K562 (cell line): ENCODE measurements at regions not wholly inside any gene's neighbourhood (a gene's known extent, or its start where the extent isn't known, plus 50 kb on each side); places are given as distances from the start of the nearest gene placed in this dataset.

ENCODE experiments used
- ARHGAP35 ChIP-seq: fragments of 450-650 bp; IDR thresholded peaks from 2 replicates; pipeline ENCODE4 v1.6.1; 2018; ENCODE audit not compliant: partially characterized antibody
- BCOR ChIP-seq: fragments of 450-650 bp; IDR thresholded peaks from 2 replicates; pipeline ENCODE4 v1.6.1; 2016
- E2F3 ChIP-seq: fragments of 250-450 bp; sonication (Bioruptor Pico); IDR thresholded peaks from 2 replicates; pipeline ENCODE4 v1.4.0; 2020; ENCODE audit warnings: mild to moderate bottlenecking
- MTA3 ChIP-seq: fragments of 450-650 bp; formaldehyde crosslinking; IDR thresholded peaks from 2 replicates; pipeline ENCODE4 v1.6.1; 2017; ENCODE audit warnings: mild to moderate bottlenecking, borderline replicate concordance
- RAD21 ChIP-seq, 2 experiments: fragments of 250-450 bp in 1 of 2; fragments of 450-650 bp in 1 of 2; sonication (Bioruptor Pico) in 1 of 2; formaldehyde crosslinking in 1 of 2; IDR thresholded peaks in 1 of 2; conservative IDR thresholded peaks in 1 of 2; 2 replicates each; pipeline versions ENCODE4 v1.4.0 to v1.8.0; 2020 to 2022; ENCODE audit warnings: mild to moderate bottlenecking in 2 of 2, moderate library complexity in 1 of 2
- TAF15 ChIP-seq: fragments of 200-400 bp; formaldehyde crosslinking; IDR thresholded peaks from 2 replicates; pipeline ENCODE4 v1.6.1; 2017; ENCODE audit warnings: mild to moderate bottlenecking, low read depth, low read length, moderate library complexity
- ZBTB7A ChIP-seq: IDR thresholded peaks from 2 replicates; pipeline ENCODE4 v1.6.1; 2011; ENCODE audit warnings: low read depth, mild to moderate bottlenecking, low read length, moderate library complexity, borderline replicate concordance; ENCODE audit not compliant: control insufficient read depth
- ZNF384 ChIP-seq: IDR thresholded peaks from 2 replicates; pipeline ENCODE4 v1.6.1; 2012; ENCODE audit warnings: low read depth, low read length, improper control_type of control experiment
- ZNF77 ChIP-seq: fragments of 250-450 bp; sonication (Bioruptor Pico); IDR thresholded peaks from 2 replicates; pipeline ENCODE4 v1.5.0; 2020
- TF ChIP-seq, protein P1 (sequence below): sonication (generic); formaldehyde crosslinking; IDR thresholded peaks from 2 replicates; pipeline ENCODE4 v1.8.1; 2023; ENCODE audit warnings: missing genetic modification reagents, mild to moderate bottlenecking, borderline replicate concordance
- TF ChIP-seq, protein P2 (sequence below), 2 experiments: fragments of 450-650 bp in 1 of 2; sonication (generic) in 1 of 2; formaldehyde crosslinking; conservative IDR thresholded peaks; 2 replicates each; pipeline versions ENCODE4 v1.4.0 to v1.8.1; 2020 to 2022; ENCODE audit warnings: mild to moderate bottlenecking in 1 of 2, missing genetic modification reagents in 1 of 2
- TF ChIP-seq, protein P3 (sequence below), 2 experiments: fragments of 450-650 bp; formaldehyde crosslinking in 1 of 2; IDR thresholded peaks; 2 replicates each; pipeline versions ENCODE4 v1.4.0 to v1.6.1; 2014 to 2020; ENCODE audit warnings: mild to moderate bottlenecking in 2 of 2, borderline replicate concordance in 1 of 2, low read depth in 1 of 2

DNA sequence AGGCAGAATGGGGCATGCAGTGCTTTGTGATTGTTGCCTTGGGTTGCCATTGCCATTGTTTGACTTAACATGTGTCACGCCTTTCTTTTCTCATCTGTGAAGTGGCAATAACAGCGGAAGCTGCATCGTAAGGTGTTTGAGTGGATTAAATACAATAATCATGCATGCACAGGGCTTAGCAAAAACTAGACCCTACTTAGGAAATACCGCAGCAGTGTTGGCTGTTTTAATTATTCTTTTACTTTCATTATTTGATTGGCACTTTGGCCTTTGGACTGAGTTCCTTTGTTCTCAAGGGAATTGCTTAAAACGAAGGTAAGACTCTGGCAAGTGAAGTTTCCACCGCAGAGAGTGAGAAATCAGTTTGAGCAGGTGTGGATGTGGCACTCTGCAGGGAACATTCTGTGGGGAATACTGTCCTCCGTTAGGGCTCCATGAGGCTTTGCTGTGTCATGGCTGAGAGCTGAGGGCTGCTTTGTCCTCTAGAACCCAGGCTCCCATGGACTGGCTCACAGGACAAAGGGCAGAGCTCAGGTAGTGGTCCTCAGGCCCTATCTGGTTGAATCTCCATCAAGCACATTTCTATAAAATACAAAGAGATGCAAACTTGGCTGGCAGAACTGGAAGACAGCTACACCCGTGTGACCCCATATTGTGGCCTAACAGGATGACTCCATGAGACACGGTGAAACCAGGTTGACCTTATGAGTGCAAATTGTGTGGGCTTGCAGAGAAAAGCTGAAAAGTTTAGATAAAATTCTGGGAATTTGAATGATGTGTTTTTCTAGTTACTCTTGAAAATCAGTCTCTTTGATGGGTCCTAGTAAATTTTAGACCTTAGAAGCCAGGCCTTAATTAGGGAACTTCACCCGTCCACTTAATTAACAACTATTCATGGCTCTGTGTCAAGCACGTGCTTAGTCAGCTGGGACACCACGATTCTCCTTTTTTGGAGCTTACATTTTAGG lies 407.2 kb downstream of the KCNRG start (continued):
- TF ChIP-seq, protein P1, sequence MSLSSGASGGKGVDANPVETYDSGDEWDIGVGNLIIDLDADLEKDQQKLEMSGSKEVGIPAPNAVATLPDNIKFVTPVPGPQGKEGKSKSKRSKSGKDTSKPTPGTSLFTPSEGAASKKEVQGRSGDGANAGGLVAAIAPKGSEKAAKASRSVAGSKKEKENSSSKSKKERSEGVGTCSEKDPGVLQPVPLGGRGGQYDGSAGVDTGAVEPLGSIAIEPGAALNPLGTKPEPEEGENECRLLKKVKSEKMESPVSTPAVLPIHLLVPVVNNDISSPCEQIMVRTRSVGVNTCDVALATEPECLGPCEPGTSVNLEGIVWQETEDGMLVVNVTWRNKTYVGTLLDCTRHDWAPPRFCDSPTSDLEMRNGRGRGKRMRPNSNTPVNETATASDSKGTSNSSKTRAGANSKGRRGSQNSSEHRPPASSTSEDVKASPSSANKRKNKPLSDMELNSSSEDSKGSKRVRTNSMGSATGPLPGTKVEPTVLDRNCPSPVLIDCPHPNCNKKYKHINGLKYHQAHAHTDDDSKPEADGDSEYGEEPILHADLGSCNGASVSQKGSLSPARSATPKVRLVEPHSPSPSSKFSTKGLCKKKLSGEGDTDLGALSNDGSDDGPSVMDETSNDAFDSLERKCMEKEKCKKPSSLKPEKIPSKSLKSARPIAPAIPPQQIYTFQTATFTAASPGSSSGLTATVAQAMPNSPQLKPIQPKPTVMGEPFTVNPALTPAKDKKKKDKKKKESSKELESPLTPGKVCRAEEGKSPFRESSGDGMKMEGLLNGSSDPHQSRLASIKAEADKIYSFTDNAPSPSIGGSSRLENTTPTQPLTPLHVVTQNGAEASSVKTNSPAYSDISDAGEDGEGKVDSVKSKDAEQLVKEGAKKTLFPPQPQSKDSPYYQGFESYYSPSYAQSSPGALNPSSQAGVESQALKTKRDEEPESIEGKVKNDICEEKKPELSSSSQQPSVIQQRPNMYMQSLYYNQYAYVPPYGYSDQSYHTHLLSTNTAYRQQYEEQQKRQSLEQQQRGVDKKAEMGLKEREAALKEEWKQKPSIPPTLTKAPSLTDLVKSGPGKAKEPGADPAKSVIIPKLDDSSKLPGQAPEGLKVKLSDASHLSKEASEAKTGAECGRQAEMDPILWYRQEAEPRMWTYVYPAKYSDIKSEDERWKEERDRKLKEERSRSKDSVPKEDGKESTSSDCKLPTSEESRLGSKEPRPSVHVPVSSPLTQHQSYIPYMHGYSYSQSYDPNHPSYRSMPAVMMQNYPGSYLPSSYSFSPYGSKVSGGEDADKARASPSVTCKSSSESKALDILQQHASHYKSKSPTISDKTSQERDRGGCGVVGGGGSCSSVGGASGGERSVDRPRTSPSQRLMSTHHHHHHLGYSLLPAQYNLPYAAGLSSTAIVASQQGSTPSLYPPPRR (CRISPR knock-in tag) = no peak
- TF ChIP-seq RAD21 (CRISPR knock-in tag; conservative IDR thresholded peaks at IDR 0.05 in 1 of 2, IDR thresholded peaks at IDR 0.05 in 1 of 2) (no peak), MTA3 (no peak), BCOR (no peak), ARHGAP35 (no peak), ZBTB7A (no peak), ZNF384 (no peak), ZNF77 (CRISPR knock-in tag) (no peak), E2F3 (CRISPR knock-in tag) (no peak), TAF15 (no peak)
- TF ChIP-seq, protein P2, sequence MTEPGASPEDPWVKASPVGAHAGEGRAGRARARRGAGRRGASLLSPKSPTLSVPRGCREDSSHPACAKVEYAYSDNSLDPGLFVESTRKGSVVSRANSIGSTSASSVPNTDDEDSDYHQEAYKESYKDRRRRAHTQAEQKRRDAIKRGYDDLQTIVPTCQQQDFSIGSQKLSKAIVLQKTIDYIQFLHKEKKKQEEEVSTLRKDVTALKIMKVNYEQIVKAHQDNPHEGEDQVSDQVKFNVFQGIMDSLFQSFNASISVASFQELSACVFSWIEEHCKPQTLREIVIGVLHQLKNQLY (CRISPR knock-in tag; conservative IDR thresholded peaks at IDR 0.05) = no peak
- TF ChIP-seq, protein P3, sequence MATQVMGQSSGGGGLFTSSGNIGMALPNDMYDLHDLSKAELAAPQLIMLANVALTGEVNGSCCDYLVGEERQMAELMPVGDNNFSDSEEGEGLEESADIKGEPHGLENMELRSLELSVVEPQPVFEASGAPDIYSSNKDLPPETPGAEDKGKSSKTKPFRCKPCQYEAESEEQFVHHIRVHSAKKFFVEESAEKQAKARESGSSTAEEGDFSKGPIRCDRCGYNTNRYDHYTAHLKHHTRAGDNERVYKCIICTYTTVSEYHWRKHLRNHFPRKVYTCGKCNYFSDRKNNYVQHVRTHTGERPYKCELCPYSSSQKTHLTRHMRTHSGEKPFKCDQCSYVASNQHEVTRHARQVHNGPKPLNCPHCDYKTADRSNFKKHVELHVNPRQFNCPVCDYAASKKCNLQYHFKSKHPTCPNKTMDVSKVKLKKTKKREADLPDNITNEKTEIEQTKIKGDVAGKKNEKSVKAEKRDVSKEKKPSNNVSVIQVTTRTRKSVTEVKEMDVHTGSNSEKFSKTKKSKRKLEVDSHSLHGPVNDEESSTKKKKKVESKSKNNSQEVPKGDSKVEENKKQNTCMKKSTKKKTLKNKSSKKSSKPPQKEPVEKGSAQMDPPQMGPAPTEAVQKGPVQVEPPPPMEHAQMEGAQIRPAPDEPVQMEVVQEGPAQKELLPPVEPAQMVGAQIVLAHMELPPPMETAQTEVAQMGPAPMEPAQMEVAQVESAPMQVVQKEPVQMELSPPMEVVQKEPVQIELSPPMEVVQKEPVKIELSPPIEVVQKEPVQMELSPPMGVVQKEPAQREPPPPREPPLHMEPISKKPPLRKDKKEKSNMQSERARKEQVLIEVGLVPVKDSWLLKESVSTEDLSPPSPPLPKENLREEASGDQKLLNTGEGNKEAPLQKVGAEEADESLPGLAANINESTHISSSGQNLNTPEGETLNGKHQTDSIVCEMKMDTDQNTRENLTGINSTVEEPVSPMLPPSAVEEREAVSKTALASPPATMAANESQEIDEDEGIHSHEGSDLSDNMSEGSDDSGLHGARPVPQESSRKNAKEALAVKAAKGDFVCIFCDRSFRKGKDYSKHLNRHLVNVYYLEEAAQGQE (IDR thresholded peaks at IDR 0.05; ENCODE audit: borderline replicate concordance) = no peak
- TF ChIP-seq, protein P3 (CRISPR knock-in tag; IDR thresholded peaks at IDR 0.05; ENCODE audit: low read depth) = no peak
